ENCODE measurements at regions not wholly inside any gene's neighbourhood (a gene's known extent, or its start where the extent isn't known, plus 50 kb on each side); places are given as distances from the start of the nearest gene placed in this dataset.

GRCh38 chrX:69279234-69279633, 114.0 kb upstream of the PJA1 start:
- Histone ChIP-seq H3K4me3 (ENCODE audit: low read length, poor library complexity, severe bottlenecking) (no peak overlapping the region), H4K20me1 (ENCODE audit: insufficient read depth, low read length, poor library complexity, severe bottlenecking) (no peaks in the 10 kb centered on the region), H3K27me3 (ENCODE audit: insufficient read depth, low read length, poor library complexity, severe bottlenecking) (no peaks in the 10 kb centered on the region), H3K9ac (ENCODE audit: low read depth, low read length, poor library complexity, severe bottlenecking) (no peak overlapping the region), H3K79me2 (ENCODE audit: insufficient read depth, low read length) (no peaks in the 10 kb centered on the region), H3K4me1 (ENCODE audit: insufficient read depth, low read length, poor library complexity, severe bottlenecking) (no peaks in the 10 kb centered on the region), H3K4me2 (ENCODE audit: low read depth, low read length, poor library complexity, severe bottlenecking) (no peak overlapping the region), H3K9me3 (ENCODE audit: insufficient read depth, low read depth, low read length) (no peaks in the 10 kb centered on the region), H2AFZ (ENCODE audit: low read length) (no peak overlapping the region), H3F3A (ENCODE audit: low read depth) (no peaks in the 10 kb centered on the region), H3K36me3 (ENCODE audit: insufficient read depth, low read length) (no peaks in the 10 kb centered on the region), H3K9me2 (replicated peaks; ENCODE audit: low read depth, low read length) (no peaks in the 10 kb centered on the region)
- TF ChIP-seq EZH2phosphoT487 (IDR thresholded peaks at IDR 0.05; ENCODE audit: borderline replicate concordance) (no peak), CTCF (conservative IDR thresholded peaks at IDR 0.05; ENCODE audit: low read length) (no peak)

GRCh38 chrX:69278031-69278687, 112.9 kb upstream of the PJA1 start:
- no peak overlapping the region for H3K4me2 ChIP-seq (ENCODE audit: low read depth, low read length, poor library complexity, severe bottlenecking)

GRCh38 chrX:69277369-69277990, 112.2 kb upstream of the PJA1 start:
- H4K20me1 ChIP-seq (ENCODE audit: insufficient read depth, low read length, poor library complexity, severe bottlenecking) = no peaks in the 10 kb centered on the region
- H3K9ac ChIP-seq (ENCODE audit: low read depth, low read length, poor library complexity, severe bottlenecking) = no peak overlapping the region
- no peak overlapping the region for H3K4me2 ChIP-seq (ENCODE audit: low read depth, low read length, poor library complexity, severe bottlenecking)
- H3F3A ChIP-seq (ENCODE audit: low read depth) = no peaks in the 10 kb centered on the region
- H3K27me3 ChIP-seq (ENCODE audit: insufficient read depth, low read length, poor library complexity, severe bottlenecking) = no peaks in the 10 kb centered on the region
- H2AFZ ChIP-seq (ENCODE audit: low read length) = no peak overlapping the region
- no peaks in the 10 kb centered on the region for H3K9me3 ChIP-seq (ENCODE audit: insufficient read depth, low read depth, low read length)
- H3K36me3 ChIP-seq (ENCODE audit: insufficient read depth, low read length) = no peaks in the 10 kb centered on the region
- H3K4me1 ChIP-seq (ENCODE audit: insufficient read depth, low read length, poor library complexity, severe bottlenecking) = no peaks in the 10 kb centered on the region
- H3K79me2 ChIP-seq (ENCODE audit: insufficient read depth, low read length) = no peaks in the 10 kb centered on the region
- no peaks in the 10 kb centered on the region for H3K9me2 ChIP-seq (replicated peaks; ENCODE audit: low read depth, low read length)
- no peak overlapping the region for H3K4me3 ChIP-seq (ENCODE audit: low read length, poor library complexity, severe bottlenecking)
- TF ChIP-seq CTCF (conservative IDR thresholded peaks at IDR 0.05; ENCODE audit: low read length) = no peak
- TF ChIP-seq EZH2phosphoT487 (IDR thresholded peaks at IDR 0.05; ENCODE audit: borderline replicate concordance) = no peak

More at GRCh38 chrX:69278031-69278687, 112.9 kb upstream of the PJA1 start:
- no peaks in the 10 kb centered on the region for H3K79me2 ChIP-seq (ENCODE audit: insufficient read depth, low read length)
- no peaks in the 10 kb centered on the region for H3K9me2 ChIP-seq (replicated peaks; ENCODE audit: low read depth, low read length)
- TF ChIP-seq CTCF (conservative IDR thresholded peaks at IDR 0.05; ENCODE audit: low read length) (no peak), EZH2phosphoT487 (IDR thresholded peaks at IDR 0.05; ENCODE audit: borderline replicate concordance) (no peak)
- H3K4me3 ChIP-seq (ENCODE audit: low read length, poor library complexity, severe bottlenecking) = no peak overlapping the region
- H3K9ac ChIP-seq (ENCODE audit: low read depth, low read length, poor library complexity, severe bottlenecking) = no peak overlapping the region
- H3K4me1 ChIP-seq (ENCODE audit: insufficient read depth, low read length, poor library complexity, severe bottlenecking) = no peaks in the 10 kb centered on the region
- H2AFZ ChIP-seq (ENCODE audit: low read length) = no peak overlapping the region
- H3K27me3 ChIP-seq (ENCODE audit: insufficient read depth, low read length, poor library complexity, severe bottlenecking) = no peaks in the 10 kb centered on the region
- H3K9me3 ChIP-seq (ENCODE audit: insufficient read depth, low read depth, low read length) = no peaks in the 10 kb centered on the region
- H4K20me1 ChIP-seq (ENCODE audit: insufficient read depth, low read length, poor library complexity, severe bottlenecking) = no peaks in the 10 kb centered on the region
- no peaks in the 10 kb centered on the region for H3K36me3 ChIP-seq (ENCODE audit: insufficient read depth, low read length)
- H3F3A ChIP-seq (ENCODE audit: low read depth) = no peaks in the 10 kb centered on the region

All from Loucy (cell line).